ENCODE measurements at regions not wholly inside any gene's neighbourhood (a gene's known extent, or its start where the extent isn't known, plus 50 kb on each side); places are given as distances from the start of the nearest gene placed in this dataset.

DNA sequence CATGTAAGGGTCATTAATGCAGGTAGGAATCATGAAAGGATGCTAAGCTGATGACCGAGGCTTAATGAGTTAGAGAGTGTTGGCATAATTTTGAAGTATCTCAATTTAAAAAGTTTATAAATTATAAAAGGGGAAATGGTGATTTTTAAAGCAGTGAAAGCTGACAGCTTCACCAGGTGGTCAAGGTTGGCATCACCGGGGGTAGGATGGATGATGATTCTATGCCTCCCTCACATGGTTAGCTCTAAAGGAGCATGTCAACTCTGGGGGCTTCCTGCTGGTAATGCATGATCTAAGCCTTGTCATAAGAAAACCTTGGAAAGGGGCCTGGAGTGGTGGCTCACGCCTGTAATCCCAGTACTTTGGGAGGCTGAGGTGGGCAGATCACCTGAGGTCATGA is 89.2 kb upstream of the MARCKS start:
- Histone ChIP-seq H3K79me2 (ENCODE audit: insufficient read depth) (no peaks in the 10 kb centered on the region), H3K4me1 (ENCODE audit: control insufficient read depth in 1 of 2, insufficient read depth in 2 of 2, low read depth in 1 of 2, low read length in 1 of 2) (no peaks in the 10 kb centered on the region), H3F3A (replicated peaks; ENCODE audit: insufficient read depth) (no peaks in the 10 kb centered on the region), H3K27ac (ENCODE audit: low read depth in 2 of 2, low read length in 1 of 2) (no peak overlapping the region), H3K4me2 (no peak overlapping the region), H3K36me3 (replicated peaks in 1 of 2; ENCODE audit: control insufficient read depth in 1 of 2, insufficient read depth in 2 of 2, low read length in 1 of 2) (no peaks in the 10 kb centered on the region), H3K9me2 (no peaks in the 10 kb centered on the region), H3K4me3 (ENCODE audit: low read depth in 2 of 2, low read length in 1 of 2) (no peak overlapping the region), H4K20me1 (ENCODE audit: insufficient read depth) (no peaks in the 10 kb centered on the region), H3K9me3 (no peaks in the 10 kb centered on the region), H2AFZ (ENCODE audit: low read depth) (no peak overlapping the region), H3K27me3 (ENCODE audit: insufficient read depth) (no peaks in the 10 kb centered on the region), H3K9ac (no peak overlapping the region)
- TF ChIP-seq USF1 (IDR thresholded peaks at IDR 0.05; ENCODE audit: borderline replicate concordance, low read depth) (no peak), FOXM1 (IDR thresholded peaks at IDR 0.05; ENCODE audit: low read depth) (no peak), JUND (IDR thresholded peaks at IDR 0.05) (no peak), FOSL2 (IDR thresholded peaks at IDR 0.05; ENCODE audit: borderline replicate concordance, low read depth) (no peak), NRF1 (IDR thresholded peaks at IDR 0.05; ENCODE audit: low read depth, low read length) (no peak), MEF2A (IDR thresholded peaks at IDR 0.05; ENCODE audit: borderline replicate concordance, low read depth) (no peak), RFX5 (IDR thresholded peaks at IDR 0.05; ENCODE audit: low read length) (no peak), SIN3A (IDR thresholded peaks at IDR 0.05; ENCODE audit: borderline replicate concordance, low read depth, low read length) (no peak), GATA2 (CRISPR knock-in tag; IDR thresholded peaks at IDR 0.05) (no peak), TCF12 (IDR thresholded peaks at IDR 0.05) (no peak), SMC3 (IDR thresholded peaks at IDR 0.05; ENCODE audit: low read depth, low read length) (no peak), RCOR1 (IDR thresholded peaks at IDR 0.05; ENCODE audit: low read length) (no peak), EZH2phosphoT487 (IDR thresholded peaks at IDR 0.05; ENCODE audit: borderline replicate concordance, low read depth) (no peak), MXI1 (IDR thresholded peaks at IDR 0.05; ENCODE audit: low read depth, low read length) (no peak)
- TF ChIP-seq, protein P1, sequence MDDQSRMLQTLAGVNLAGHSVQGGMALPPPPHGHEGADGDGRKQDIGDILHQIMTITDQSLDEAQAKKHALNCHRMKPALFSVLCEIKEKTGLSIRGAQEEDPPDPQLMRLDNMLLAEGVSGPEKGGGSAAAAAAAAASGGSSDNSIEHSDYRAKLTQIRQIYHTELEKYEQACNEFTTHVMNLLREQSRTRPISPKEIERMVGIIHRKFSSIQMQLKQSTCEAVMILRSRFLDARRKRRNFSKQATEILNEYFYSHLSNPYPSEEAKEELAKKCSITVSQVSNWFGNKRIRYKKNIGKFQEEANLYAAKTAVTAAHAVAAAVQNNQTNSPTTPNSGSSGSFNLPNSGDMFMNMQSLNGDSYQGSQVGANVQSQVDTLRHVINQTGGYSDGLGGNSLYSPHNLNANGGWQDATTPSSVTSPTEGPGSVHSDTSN (IDR thresholded peaks at IDR 0.05) = no peak
- TF ChIP-seq, protein P2, sequence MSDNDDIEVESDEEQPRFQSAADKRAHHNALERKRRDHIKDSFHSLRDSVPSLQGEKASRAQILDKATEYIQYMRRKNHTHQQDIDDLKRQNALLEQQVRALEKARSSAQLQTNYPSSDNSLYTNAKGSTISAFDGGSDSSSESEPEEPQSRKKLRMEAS (IDR thresholded peaks at IDR 0.05; ENCODE audit: low read depth) = no peak
- ChIA-PET POLR2A (no interaction called here), CTCF (interaction anchor here (1.2 kb wide), 1 partner anchor 112 kb away, joined by 3 read pairs; no protein-coding TSS in a partner anchor)
- DNase-seq = no peak
- WGBS (ENCODE audit: low lambda C conversion rate) = 96% methylated on average over 3 of the region's 3 CpGs

- 95% methylated on average over 1 of the region's 1 CpG for WGBS (ENCODE audit: low lambda C conversion rate)
- H3K9me3 ChIP-seq = no peaks in the 10 kb centered on the region
- H3K4me3 ChIP-seq (ENCODE audit: low read depth in 2 of 2, low read length in 1 of 2) = no peak overlapping the region
- DNase-seq = no peak
- no peaks in the 10 kb centered on the region for H3K79me2 ChIP-seq (ENCODE audit: insufficient read depth)
- H3K36me3 ChIP-seq (replicated peaks in 1 of 2; ENCODE audit: control insufficient read depth in 1 of 2, insufficient read depth in 2 of 2, low read length in 1 of 2) = no peaks in the 10 kb centered on the region
- no peak overlapping the region for H2AFZ ChIP-seq (ENCODE audit: low read depth)
- no peaks in the 10 kb centered on the region for H3K9me2 ChIP-seq
- POLR2A ChIA-PET = no interaction called here
- CTCF ChIA-PET = no interaction called here
- H3K27ac ChIP-seq (ENCODE audit: low read depth in 2 of 2, low read length in 1 of 2) = no peak overlapping the region
- no peaks in the 10 kb centered on the region for H3K27me3 ChIP-seq (ENCODE audit: insufficient read depth)
- H3F3A ChIP-seq (replicated peaks; ENCODE audit: insufficient read depth) = peaks cover 6% of the 10 kb centered on the region
- H4K20me1 ChIP-seq (ENCODE audit: insufficient read depth) = no peaks in the 10 kb centered on the region
- H3K9ac ChIP-seq = no peak overlapping the region
- H3K4me2 ChIP-seq = no peak overlapping the region
- no peaks in the 10 kb centered on the region for H3K4me1 ChIP-seq (ENCODE audit: control insufficient read depth in 1 of 2, insufficient read depth in 2 of 2, low read depth in 1 of 2, low read length in 1 of 2)
- TF ChIP-seq TEAD4 (IDR thresholded peaks at IDR 0.05; ENCODE audit: borderline replicate concordance, insufficient read depth) (no peak), MEF2A (IDR thresholded peaks at IDR 0.05; ENCODE audit: borderline replicate concordance, low read depth) (no peak), REST (IDR thresholded peaks at IDR 0.05; ENCODE audit: low read depth, low read length) (no peak), JUND (IDR thresholded peaks at IDR 0.05) (no peak), TCF12 (IDR thresholded peaks at IDR 0.05) (no peak), RXRA (IDR thresholded peaks at IDR 0.05; ENCODE audit: borderline replicate concordance, low read depth) (no peak), NFIC (IDR thresholded peaks at IDR 0.05; ENCODE audit: borderline replicate concordance) (no peak), RFX5 (IDR thresholded peaks at IDR 0.05; ENCODE audit: low read length) (no peak), EZH2phosphoT487 (IDR thresholded peaks at IDR 0.05; ENCODE audit: borderline replicate concordance, low read depth) (no peak), SIN3A (IDR thresholded peaks at IDR 0.05; ENCODE audit: borderline replicate concordance, low read depth, low read length) (no peak), RCOR1 (IDR thresholded peaks at IDR 0.05; ENCODE audit: low read length) (no peak), TAF1 (IDR thresholded peaks at IDR 0.05; ENCODE audit: borderline replicate concordance, low read depth, low read length) (no peak), RAD21 (IDR thresholded peaks at IDR 0.05; ENCODE audit: low read length) (no peak)
- TF ChIP-seq, protein P2 (IDR thresholded peaks at IDR 0.05; ENCODE audit: low read depth) = no peak
- TF ChIP-seq, protein P1 (IDR thresholded peaks at IDR 0.05) = no peak
Observed at GRCh38 chr6:113772961-113773360, 84.2 kb upstream of the MARCKS start.

Data from SK-N-SH (cell line).